Testis (tissue), 2 donors: ENCODE measurements at regions not wholly inside any gene's neighbourhood (a gene's known extent, or its start where the extent isn't known, plus 50 kb on each side); places are given as distances from the start of the nearest gene placed in this dataset.

ENCODE experiments used
- POLR2A ChIP-seq: fragments of 450-650 bp; IDR thresholded peaks from one replicate; pipeline ENCODE4 v1.6.1; 2017; ENCODE audit warnings: antibody characterized with exemption, mild to moderate bottlenecking, moderate library complexity
- TF ChIP-seq, protein P1 (sequence below), 3 experiments: fragments of 450-650 bp in 2 of 3; fragments of 200-600 bp in 1 of 3; sonication (generic) in 1 of 3; IDR thresholded peaks; one replicate each; pipeline ENCODE4 v1.5.1; 2016 to 2019; ENCODE audit warnings: antibody characterized with exemption in 3 of 3, mild to moderate bottlenecking in 2 of 3, moderate library complexity in 1 of 3

GRCh38 chr2:54388076-54388475 is 68.1 kb upstream of the SPTBN1 start:
- no peak for TF ChIP-seq POLR2A
- TF ChIP-seq, protein P1, sequence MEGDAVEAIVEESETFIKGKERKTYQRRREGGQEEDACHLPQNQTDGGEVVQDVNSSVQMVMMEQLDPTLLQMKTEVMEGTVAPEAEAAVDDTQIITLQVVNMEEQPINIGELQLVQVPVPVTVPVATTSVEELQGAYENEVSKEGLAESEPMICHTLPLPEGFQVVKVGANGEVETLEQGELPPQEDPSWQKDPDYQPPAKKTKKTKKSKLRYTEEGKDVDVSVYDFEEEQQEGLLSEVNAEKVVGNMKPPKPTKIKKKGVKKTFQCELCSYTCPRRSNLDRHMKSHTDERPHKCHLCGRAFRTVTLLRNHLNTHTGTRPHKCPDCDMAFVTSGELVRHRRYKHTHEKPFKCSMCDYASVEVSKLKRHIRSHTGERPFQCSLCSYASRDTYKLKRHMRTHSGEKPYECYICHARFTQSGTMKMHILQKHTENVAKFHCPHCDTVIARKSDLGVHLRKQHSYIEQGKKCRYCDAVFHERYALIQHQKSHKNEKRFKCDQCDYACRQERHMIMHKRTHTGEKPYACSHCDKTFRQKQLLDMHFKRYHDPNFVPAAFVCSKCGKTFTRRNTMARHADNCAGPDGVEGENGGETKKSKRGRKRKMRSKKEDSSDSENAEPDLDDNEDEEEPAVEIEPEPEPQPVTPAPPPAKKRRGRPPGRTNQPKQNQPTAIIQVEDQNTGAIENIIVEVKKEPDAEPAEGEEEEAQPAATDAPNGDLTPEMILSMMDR (IDR thresholded peaks at IDR 0.05): no peak
